H9 (cell line): ENCODE measurements at regions not wholly inside any gene's neighbourhood (a gene's known extent, or its start where the extent isn't known, plus 50 kb on each side); places are given as distances from the start of the nearest gene placed in this dataset.
A peak's percentile ranks its signal among the peaks of the same experiment; 100 is the strongest.

Experiments used
- DNase-seq: peaks from one replicate; pipeline ENCODE4 v3.0.0-alpha.2; 2017
- H2AFZ ChIP-seq: one replicate; pipeline ENCODE4 v1.6.1; 2013; ENCODE audit warnings: mild to moderate bottlenecking, low read length, control low read depth, moderate library complexity
- H2AK5ac ChIP-seq: 2 replicates; pipeline ENCODE4 v1.6.1; 2013; ENCODE audit warnings: low read length, control low read depth, mixed read lengths; ENCODE audit not compliant: insufficient read length
- H2BK120ac ChIP-seq: one replicate; pipeline ENCODE4 v1.6.1; 2013; ENCODE audit warnings: low read depth, mild to moderate bottlenecking, low read length, control low read depth, inconsistent platforms; ENCODE audit not compliant: poor library complexity, severe bottlenecking
- H2BK12ac ChIP-seq: 2 replicates; pipeline ENCODE4 v1.6.1; 2013; ENCODE audit warnings: low read length, control low read depth, mixed read lengths, low read depth; ENCODE audit not compliant: insufficient read length
- H2BK15ac ChIP-seq: 2 replicates; pipeline ENCODE4 v1.6.1; 2013; ENCODE audit warnings: low read depth, low read length, control low read depth
- H2BK20ac ChIP-seq: one replicate; pipeline ENCODE4 v1.6.1; 2013; ENCODE audit warnings: low read depth, mild to moderate bottlenecking, low read length, control low read depth, inconsistent platforms; ENCODE audit not compliant: poor library complexity, severe bottlenecking
- H2BK5ac ChIP-seq: 2 replicates; pipeline ENCODE4 v1.6.1; 2013; ENCODE audit warnings: low read length, control low read depth, mixed read lengths; ENCODE audit not compliant: insufficient read length
- H3K14ac ChIP-seq: 2 replicates; pipeline ENCODE4 v1.6.1; 2013; ENCODE audit warnings: low read length, control low read depth; ENCODE audit not compliant: insufficient read depth
- H3K18ac ChIP-seq: 2 replicates; pipeline ENCODE4 v1.6.1; 2013; ENCODE audit warnings: low read depth, mild to moderate bottlenecking, mixed read lengths, low read length, control low read depth; ENCODE audit not compliant: insufficient read length
- H3K23ac ChIP-seq: 2 replicates; pipeline ENCODE4 v1.6.1; 2013; ENCODE audit warnings: low read length, control low read depth, mixed read lengths, low read depth; ENCODE audit not compliant: insufficient read length
- H3K23me2 ChIP-seq: 2 replicates; pipeline ENCODE4 v1.6.1; 2013; ENCODE audit warnings: low read depth, mild to moderate bottlenecking, mixed read lengths, low read length, control low read depth; ENCODE audit not compliant: insufficient read length, poor library complexity, severe bottlenecking
- H3K27ac ChIP-seq: 2 replicates; pipeline ENCODE4 v1.5.1; 2013; ENCODE audit warnings: low read length, control low read depth, mixed read lengths, low read depth; ENCODE audit not compliant: insufficient read length
- H3K27me3 ChIP-seq: 2 replicates; pipeline ENCODE4 v1.6.1; 2013; ENCODE audit warnings: low read length, control low read depth, inconsistent platforms; ENCODE audit not compliant: insufficient read depth
- H3K4ac ChIP-seq: 2 replicates; pipeline ENCODE4 v1.6.1; 2013; ENCODE audit warnings: low read depth, mild to moderate bottlenecking, control low read depth, inconsistent platforms, low read length, moderate library complexity
- H3K4me1 ChIP-seq: 2 replicates; pipeline ENCODE4 v1.6.1; 2013; ENCODE audit warnings: low read length, control low read depth, inconsistent platforms; ENCODE audit not compliant: insufficient read depth
- H3K4me2 ChIP-seq: 2 replicates; pipeline ENCODE4 v1.6.1; 2013; ENCODE audit warnings: low read length, control low read depth, mixed read lengths; ENCODE audit not compliant: insufficient read length, insufficient read depth
- H3K56ac ChIP-seq: 2 replicates; pipeline ENCODE4 v1.6.1; 2013; ENCODE audit warnings: low read depth, mild to moderate bottlenecking, mixed read lengths, low read length, control low read depth; ENCODE audit not compliant: insufficient read length
- H3K79me1 ChIP-seq: 2 replicates; pipeline ENCODE4 v1.6.1; 2013; ENCODE audit warnings: low read depth, mild to moderate bottlenecking, moderate library complexity, low read length, control low read depth, inconsistent platforms; ENCODE audit not compliant: insufficient read depth, poor library complexity, severe bottlenecking
- H3K79me2 ChIP-seq: 2 replicates; pipeline ENCODE4 v1.6.1; 2013; ENCODE audit warnings: low read length, control low read depth, inconsistent platforms; ENCODE audit not compliant: insufficient read depth
- H3K9ac ChIP-seq: 2 replicates; pipeline ENCODE4 v1.6.1; 2013; ENCODE audit warnings: low read length, control low read depth, mixed read lengths; ENCODE audit not compliant: insufficient read length; ENCODE audit errors: extremely low read depth
- H3K9me3 ChIP-seq: one replicate; pipeline ENCODE4 v1.6.1; 2013; ENCODE audit warnings: low read depth, low read length, inconsistent platforms; ENCODE audit not compliant: control insufficient read depth
- H3T11ph ChIP-seq: one replicate; pipeline ENCODE4 v1.6.1; 2013; ENCODE audit warnings: mild to moderate bottlenecking, low read length, control low read depth, inconsistent platforms
- H4K20me1 ChIP-seq: one replicate; pipeline ENCODE4 v1.6.1; 2013; ENCODE audit not compliant: control insufficient read depth, insufficient read length, insufficient read depth
- H4K5ac ChIP-seq: 2 replicates; pipeline ENCODE4 v1.6.1; 2013; ENCODE audit warnings: low read depth, mild to moderate bottlenecking, mixed read lengths, low read length, control low read depth; ENCODE audit not compliant: insufficient read length
- H4K8ac ChIP-seq: replicated peaks from 2 replicates; pipeline ENCODE4 v1.6.1; 2013; ENCODE audit warnings: low read length, control low read depth, mixed read lengths, low read depth; ENCODE audit not compliant: insufficient read length
- H4K91ac ChIP-seq: 2 replicates; pipeline ENCODE4 v1.6.1; 2013; ENCODE audit warnings: low read depth, mild to moderate bottlenecking, moderate library complexity, mixed read lengths, low read length, control low read depth; ENCODE audit not compliant: insufficient read length
- H3K27ac Mint-ChIP-seq, 3 experiments: 2 replicates in 2 of 3; 3 replicates in 1 of 3; pipeline ENCODE4 v1.8.0; 2020 to 2021; ENCODE audit warnings: mixed read lengths in 3 of 3, mild to moderate bottlenecking in 1 of 3, moderate library complexity in 1 of 3
- H3K27me3 Mint-ChIP-seq: 2 replicates; pipeline ENCODE4 v1.8.0; 2021; ENCODE audit warnings: low read depth, mild to moderate bottlenecking, moderate library complexity, mixed read lengths
- H3K36me3 Mint-ChIP-seq, 3 experiments: 2 replicates in 2 of 3; 3 replicates in 1 of 3; pipeline ENCODE4 v1.8.0; 2020 to 2021; ENCODE audit warnings: low read depth in 3 of 3, mixed read lengths in 3 of 3; ENCODE audit not compliant: insufficient read depth in 1 of 3
- H3K4me1 Mint-ChIP-seq, 2 experiments: 2 replicates each; pipeline ENCODE4 v1.8.0; 2020; ENCODE audit warnings: mixed read lengths in 2 of 2
- H3K4me3 Mint-ChIP-seq, 2 experiments: 2 replicates in 1 of 2; 3 replicates in 1 of 2; pipeline ENCODE4 v1.8.0; 2020 to 2021; ENCODE audit warnings: mild to moderate bottlenecking in 2 of 2, mixed read lengths in 2 of 2, moderate library complexity in 1 of 2
- H3K9me3 Mint-ChIP-seq, 2 experiments: 2 replicates in 1 of 2; 3 replicates in 1 of 2; pipeline ENCODE4 v1.8.0; 2020; ENCODE audit warnings: mild to moderate bottlenecking in 2 of 2, mixed read lengths in 2 of 2, moderate library complexity in 1 of 2
- CTCF ChIP-seq: fragments of 200-600 bp; sonication (generic); conservative IDR thresholded peaks from 3 replicates; pipeline ENCODE4 v1.8.0; 2021; ENCODE audit warnings: antibody characterized with exemption, mild to moderate bottlenecking
- WGBS: extraction: QIAGEN DNeasy Blood & Tissue Kit; methylation state at CpG from one replicate; pipeline ENCODE4 v1.1.7; 2013; ENCODE audit warnings: missing lambda C conversion rate, low lambda C conversion rate, mixed read lengths; ENCODE audit not compliant: insufficient read length; ENCODE audit errors: extremely low coverage; 5-methylcytosine and 5-hydroxymethylcytosine counted together

DNA sequence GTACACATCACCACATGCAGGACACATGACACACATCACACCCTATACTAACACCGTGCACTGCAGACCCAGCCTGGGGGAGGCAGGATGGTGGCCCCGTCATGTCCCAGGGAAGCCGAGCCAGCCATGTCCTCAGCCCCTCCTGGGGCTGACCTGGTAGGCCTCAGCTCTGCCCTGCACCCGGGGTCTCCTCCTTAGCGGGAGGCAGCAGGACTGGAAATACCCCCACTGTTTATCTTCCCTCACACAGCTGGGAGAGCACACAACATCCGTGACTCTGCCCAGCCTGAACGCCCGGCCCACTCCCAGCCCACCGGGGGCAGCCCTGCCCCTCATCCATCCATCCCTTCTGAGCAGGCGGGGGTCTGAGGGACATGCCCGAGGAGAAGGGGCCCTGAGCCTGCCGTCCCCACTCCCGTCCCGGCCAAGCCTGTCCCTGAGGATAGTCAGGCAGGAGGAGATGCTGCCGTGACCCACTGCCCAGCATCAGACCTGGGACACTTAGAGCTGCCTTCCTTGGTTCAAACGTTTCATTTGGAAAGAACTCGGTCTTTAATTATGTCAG, 945.0 kb downstream of the BRD1 start:
- H3K4me3 Mint-ChIP-seq = no peak overlapping the region
- Histone ChIP-seq H3K27me3 (no peaks in the 10 kb centered on the region), H4K5ac (peak overlapping the region; percentile 12), H3K9me3 (no peaks in the 10 kb centered on the region), H2AFZ (no peak overlapping the region), H3K27ac (no peak overlapping the region), H4K20me1 (no peaks in the 10 kb centered on the region), H3K14ac (no peak overlapping the region), H2BK120ac (no peak overlapping the region), H3K56ac (no peak overlapping the region), H2BK12ac (no peak overlapping the region), H2AK5ac (no peak overlapping the region), H2BK20ac (no peak overlapping the region), H3K4me1 (no peaks in the 10 kb centered on the region), H3K23me2 (no peaks in the 10 kb centered on the region), H3K79me2 (no peaks in the 10 kb centered on the region), H3K18ac (no peak overlapping the region), H2BK5ac (no peak overlapping the region), H4K91ac (no peak overlapping the region), H3K23ac (no peak overlapping the region), H3K9ac (no peak overlapping the region), H3K4ac (no peak overlapping the region), H2BK15ac (no peak overlapping the region), H3K79me1 (no peaks in the 10 kb centered on the region), H3T11ph (no peak overlapping the region), H3K4me2 (no peak overlapping the region), H4K8ac (no peak overlapping the region)
- no peak overlapping the region for H3K27ac Mint-ChIP-seq
- H3K36me3 Mint-ChIP-seq = no peaks in the 10 kb centered on the region
- WGBS = no CpG with 5 or more reads among the region's 17 CpGs
- peaks cover 11% of the 10 kb centered on the region for H3K27me3 Mint-ChIP-seq
- H3K4me1 Mint-ChIP-seq = peaks cover 0 to 5% of the 10 kb centered on the region in 2 experiments; a peak in 1 of 4 replicates
- no peak for TF ChIP-seq CTCF
- H3K9me3 Mint-ChIP-seq = no peaks in the 10 kb centered on the region
- DNase-seq = no peak
